ENCODE measurements at regions not wholly inside any gene's neighbourhood (a gene's known extent, or its start where the extent isn't known, plus 50 kb on each side); places are given as distances from the start of the nearest gene placed in this dataset.

- Histone ChIP-seq H2AK9ac (replicated peaks; ENCODE audit: low read depth, low read length, poor library complexity) (no peak overlapping the region), H2BK20ac (ENCODE audit: low read depth, low read length) (no peak overlapping the region), H3K9me3 (ENCODE audit: control insufficient read depth, insufficient read depth, low read length) (no peaks in the 10 kb centered on the region), H3K27ac (ENCODE audit: insufficient read depth, low read length) (no peak overlapping the region), H3K9ac (ENCODE audit: low read depth, low read length) (no peak overlapping the region), H3K4me2 (ENCODE audit: low read depth, low read length) (no peak overlapping the region), H3K4me1 (ENCODE audit: control insufficient read depth, insufficient read depth, low read length) (no peaks in the 10 kb centered on the region), H2AFZ (replicated peaks; ENCODE audit: low read length, poor library complexity) (no peak overlapping the region), H4K20me1 (ENCODE audit: insufficient read depth, low read length) (no peaks in the 10 kb centered on the region), H3K27me3 (ENCODE audit: control insufficient read depth, insufficient read depth, low read length) (no peaks in the 10 kb centered on the region), H3K4me3 (ENCODE audit: insufficient read depth, low read depth, low read length) (no peak overlapping the region), H3K79me1 (ENCODE audit: low read depth in 1 of 2, low read length in 2 of 2) (no peaks in the 10 kb centered on the region), H3K9me1 (ENCODE audit: insufficient read depth, low read length) (no peaks in the 10 kb centered on the region), H3K14ac (replicated peaks; ENCODE audit: low read depth, low read length) (no peak overlapping the region), H3K36me3 (ENCODE audit: control insufficient read depth, insufficient read depth, low read length) (no peaks in the 10 kb centered on the region), H2BK5ac (ENCODE audit: low read depth, low read length, poor library complexity, severe bottlenecking) (no peak overlapping the region), H4K8ac (ENCODE audit: low read depth in 2 of 2, low read length in 2 of 2) (no peak overlapping the region), H4K5ac (ENCODE audit: low read depth, low read length) (no peak overlapping the region), H3K18ac (ENCODE audit: low read depth, low read length) (no peak overlapping the region), H3K23ac (ENCODE audit: low read depth, low read length) (no peak overlapping the region), H2AK5ac (ENCODE audit: low read depth, low read length) (no peak overlapping the region), H4K91ac (ENCODE audit: insufficient read depth, low read depth, low read length) (no peak overlapping the region), H2BK120ac (ENCODE audit: low read depth, low read length) (no peak overlapping the region), H2BK15ac (ENCODE audit: low read depth, low read length) (no peak overlapping the region), H3K4ac (ENCODE audit: low read depth, low read length) (no peak overlapping the region), H3K56ac (ENCODE audit: extremely low read depth, insufficient read depth, low read length) (no peak overlapping the region)
- DNase-seq (no peak), ATAC-seq (ENCODE audit: low read depth) (no peak)
- BruUV-seq (replicated peaks): no TSS peak
- ChIA-PET POLR2A (ENCODE audit: unreplicated experiment) (no interaction called here), CTCF (no interaction called here)
- WGBS, 2 experiments (ENCODE audit: extremely low coverage in 2 of 2, insufficient read length in 1 of 2): 0% methylated on average over 1 of the region's 1 CpG; no CpG with 5 or more reads in 1 of the 2 experiments
- dilution Hi-C loops (cut with HindIII; ENCODE audit: low sequenced_read_pairs, unreplicated experiment) (no loop called here), intact Hi-C loops (cut with micrococcal nuclease) (no loop called here), in situ Hi-C loops (cut with MboI; ENCODE audit: low sequenced_read_pairs) (no loop called here)
- no peak for TF ChIP-seq RCOR1 (IDR thresholded peaks at IDR 0.05; ENCODE audit: insufficient replicate concordance, low read length)
- no peak for TF ChIP-seq FOS (IDR thresholded peaks at IDR 0.05; ENCODE audit: low read depth, low read length)
- TF ChIP-seq MAFK (IDR thresholded peaks at IDR 0.05; ENCODE audit: low read depth, low read length): no peak
- TF ChIP-seq CTCF (conservative IDR thresholded peaks at IDR 0.05; ENCODE audit: low read depth, low read length): no peak
- TF ChIP-seq SMC3 (IDR thresholded peaks at IDR 0.05; ENCODE audit: low read depth, low read length): no peak
- no peak for TF ChIP-seq POLR2A (IDR thresholded peaks at IDR 0.05; ENCODE audit: low read depth, low read length)
- no peak for TF ChIP-seq CEBPB (IDR thresholded peaks at IDR 0.05; ENCODE audit: low read depth, low read length)
- TF ChIP-seq USF2 (IDR thresholded peaks at IDR 0.05; ENCODE audit: low read depth, low read length): no peak
These were observed 166.2 kb upstream of the STEAP1 start for GRCh38 chr7:89988074-89988473.

Measured in IMR-90 (cell line).